Fibroblast of gingiva (primary cell): ENCODE measurements at regions not wholly inside any gene's neighbourhood (a gene's known extent, or its start where the extent isn't known, plus 50 kb on each side); places are given as distances from the start of the nearest gene placed in this dataset.
"Not testable (repeated sequence)": the region's sequence is repeated elsewhere in the genome, so short reads cannot be mapped to it uniquely, and the experiment has no call there.

ENCODE experiments used
- DNase-seq: peaks from one replicate; pipeline ENCODE4 v3.0.0-alpha.2; 2011; ENCODE audit warnings: low read depth

DNA sequence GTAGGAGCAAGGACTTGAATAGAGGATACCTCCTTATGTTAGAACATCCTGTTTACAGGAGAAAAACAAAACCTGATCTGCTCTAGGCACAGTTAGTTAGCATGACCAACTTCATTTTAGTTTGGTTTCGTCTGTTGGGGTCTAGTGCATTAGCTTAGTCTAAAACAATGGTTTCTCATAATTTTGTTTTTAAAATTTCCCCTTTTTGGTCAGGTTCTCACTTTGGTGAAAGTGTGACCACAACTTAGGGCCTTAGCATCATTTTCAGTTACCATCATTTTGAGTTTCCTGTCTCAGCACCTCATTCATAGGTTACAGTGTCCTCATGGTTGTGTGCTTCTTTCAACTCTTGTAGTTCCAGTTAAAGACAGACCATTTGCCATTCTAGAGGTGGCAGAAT, 1277.0 kb upstream of the SLC39A10 start:
- DNase-seq: no peak

DNA sequence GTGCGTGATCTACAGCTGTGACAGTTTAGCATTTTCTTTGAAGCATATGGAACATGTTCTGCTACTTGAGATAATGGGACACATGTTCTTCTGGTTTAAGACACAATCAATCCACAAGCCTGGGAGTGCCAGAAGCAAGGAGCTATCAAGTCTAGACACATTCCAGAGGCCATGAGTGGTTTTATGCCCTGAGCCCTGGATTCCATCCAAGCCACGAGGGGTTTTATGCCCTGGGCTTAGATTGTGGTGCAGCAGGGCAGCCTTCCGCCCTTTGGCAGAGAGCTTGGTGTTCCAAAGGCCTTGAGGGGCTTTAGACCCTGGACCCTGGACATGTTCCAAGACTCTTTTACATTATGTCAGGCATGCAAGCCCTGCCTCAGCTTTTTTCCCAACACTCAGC, 1289.6 kb upstream of the SLC39A10 start:
- DNase-seq: not testable (repeated sequence)

DNA sequence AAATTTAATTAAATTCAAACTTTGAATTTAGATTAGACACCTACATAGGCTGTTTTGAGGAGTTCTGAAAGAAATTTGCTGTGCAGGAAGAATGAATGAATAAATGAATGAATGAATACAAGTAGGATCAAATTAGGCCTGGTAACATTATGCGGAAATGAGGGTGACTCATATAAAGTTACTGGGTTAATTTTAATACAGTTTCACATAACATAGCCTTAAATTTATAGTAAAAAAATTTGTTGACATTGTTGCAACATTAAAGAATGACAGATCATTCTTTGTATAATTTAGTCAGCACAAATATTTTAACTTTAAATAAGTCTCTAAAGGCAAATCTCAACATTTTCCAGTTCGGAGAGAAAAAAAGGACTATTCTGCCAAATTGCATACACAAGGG, 1293.1 kb upstream of the SLC39A10 start:
- DNase-seq: no peak

DNA sequence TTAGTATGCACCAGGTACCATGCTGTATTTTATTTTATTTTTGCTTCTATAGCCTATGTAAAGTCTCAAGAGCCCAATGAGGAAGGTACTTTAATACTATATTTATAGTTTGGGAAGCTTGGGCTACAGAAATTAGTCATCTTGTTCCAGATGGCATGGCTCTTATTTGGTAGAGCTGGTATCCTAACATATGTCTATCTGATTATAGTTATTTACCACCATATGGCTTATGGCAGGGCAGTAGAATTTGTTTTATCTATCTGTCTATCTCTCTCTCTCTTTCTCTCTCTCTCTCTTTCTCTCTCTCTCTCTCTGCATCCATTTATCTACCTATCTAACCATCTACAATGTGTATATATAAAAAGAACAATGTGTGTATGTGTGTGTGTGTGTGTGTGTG, 1293.7 kb upstream of the SLC39A10 start:
- no peak for DNase-seq

DNA sequence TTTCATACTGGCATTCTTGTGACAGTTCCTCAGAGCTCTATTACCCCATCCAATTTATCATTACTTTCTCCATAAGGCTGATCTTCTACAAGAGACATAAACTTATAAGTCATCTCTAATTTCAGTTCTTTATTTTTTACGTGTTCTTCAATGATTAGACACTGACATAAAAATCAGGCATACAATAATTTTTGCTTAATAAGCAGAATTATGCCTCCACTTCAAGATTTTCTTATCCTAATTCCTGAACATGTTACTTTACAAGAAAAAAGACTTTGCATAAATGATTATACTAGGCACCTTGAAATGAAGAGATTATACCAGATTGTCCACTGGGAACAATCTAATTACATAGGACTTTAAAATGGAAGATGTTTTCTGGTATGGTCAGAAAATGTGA, 1304.5 kb upstream of the SLC39A10 start:
- no peak for DNase-seq

DNA sequence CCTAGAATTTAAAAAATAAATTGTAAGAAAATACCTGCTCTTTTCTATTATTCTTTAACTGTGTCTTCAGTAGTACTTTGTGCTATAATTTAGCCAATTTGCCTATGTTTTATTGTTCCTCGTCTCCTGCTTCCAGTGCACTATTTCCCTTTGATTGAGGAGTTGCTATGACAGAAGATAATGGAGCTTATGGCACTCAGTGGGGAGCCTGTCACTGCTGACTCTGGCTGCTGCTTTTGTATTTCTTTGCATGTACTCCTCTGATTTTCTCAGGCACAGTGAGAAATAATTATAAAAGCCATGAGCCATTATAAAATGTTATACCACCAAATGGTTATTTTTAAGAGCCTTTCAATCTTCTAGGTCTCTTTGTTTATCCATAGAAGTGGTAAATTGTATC, 1310.8 kb upstream of the SLC39A10 start:
- no peak for DNase-seq

DNA sequence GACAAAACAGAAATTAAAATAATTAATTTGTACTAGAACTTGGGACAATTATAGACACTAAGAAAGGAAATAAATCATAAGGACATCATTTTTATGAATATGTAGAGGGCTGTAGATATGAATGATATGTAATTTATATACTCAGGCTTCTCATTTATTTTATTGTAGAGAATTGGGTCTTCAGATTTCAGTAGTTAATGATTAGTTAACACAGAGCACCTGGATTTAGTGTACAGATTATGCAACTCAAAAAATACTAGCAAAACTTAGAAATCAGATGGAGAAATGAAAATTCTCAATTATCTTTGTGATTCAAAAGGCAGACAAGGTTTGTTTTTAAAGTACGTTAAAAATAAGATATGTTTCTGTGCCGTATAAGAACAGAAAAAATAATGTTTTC, 1311.7 kb upstream of the SLC39A10 start:
- DNase-seq: no peak

DNA sequence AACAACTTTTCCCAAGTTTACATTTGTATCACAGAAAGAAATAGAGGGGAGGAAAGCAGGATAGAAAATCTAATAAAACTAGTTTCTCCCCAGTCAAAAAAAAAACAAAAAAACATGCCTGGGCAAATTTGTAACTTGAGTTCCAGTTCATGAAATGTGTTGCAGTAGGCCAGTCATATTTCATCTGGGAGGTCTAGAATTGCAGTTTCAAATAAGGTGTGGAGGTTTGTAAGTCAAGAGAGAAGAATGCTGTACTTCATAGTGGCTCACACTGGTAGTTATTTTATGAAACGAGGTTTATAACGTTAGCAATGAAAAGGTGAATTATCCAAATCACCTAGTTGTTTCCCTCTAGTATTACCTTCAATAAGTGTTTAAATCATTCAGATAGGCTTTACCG, 1313.9 kb upstream of the SLC39A10 start:
- no peak for DNase-seq

DNA sequence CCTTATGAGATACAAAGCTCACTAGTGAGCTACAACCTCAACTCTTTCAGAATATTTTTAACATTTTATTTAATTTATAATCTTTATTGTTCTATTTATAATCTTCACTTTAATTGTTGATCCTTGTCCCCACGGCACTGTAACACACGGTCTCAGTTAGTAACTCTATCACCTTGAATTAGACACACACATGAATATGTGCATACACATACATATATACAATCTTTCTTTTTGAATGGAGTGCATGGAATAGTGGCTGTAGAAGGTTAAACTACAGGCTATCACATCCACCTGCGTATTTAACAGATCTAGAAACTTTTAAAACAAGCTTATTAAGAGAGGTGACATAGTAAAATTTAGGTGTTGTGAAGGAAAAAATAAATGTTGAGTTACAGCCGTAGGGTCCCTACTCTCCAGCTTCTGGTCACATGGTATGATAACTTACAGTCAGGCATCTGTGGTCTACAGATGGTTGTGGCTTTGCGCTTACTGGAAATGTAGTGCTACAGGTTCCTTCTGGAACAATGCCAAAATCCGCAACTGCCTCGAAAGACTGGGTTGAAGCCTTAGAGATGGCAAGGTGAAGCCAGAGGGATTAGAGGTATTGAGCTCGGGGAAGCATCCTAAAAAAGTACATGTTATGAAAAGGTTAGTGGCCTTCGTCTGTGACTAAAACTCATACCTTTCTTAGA, 1324.1 kb upstream of the SLC39A10 start:
- DNase-seq: no peak

DNA sequence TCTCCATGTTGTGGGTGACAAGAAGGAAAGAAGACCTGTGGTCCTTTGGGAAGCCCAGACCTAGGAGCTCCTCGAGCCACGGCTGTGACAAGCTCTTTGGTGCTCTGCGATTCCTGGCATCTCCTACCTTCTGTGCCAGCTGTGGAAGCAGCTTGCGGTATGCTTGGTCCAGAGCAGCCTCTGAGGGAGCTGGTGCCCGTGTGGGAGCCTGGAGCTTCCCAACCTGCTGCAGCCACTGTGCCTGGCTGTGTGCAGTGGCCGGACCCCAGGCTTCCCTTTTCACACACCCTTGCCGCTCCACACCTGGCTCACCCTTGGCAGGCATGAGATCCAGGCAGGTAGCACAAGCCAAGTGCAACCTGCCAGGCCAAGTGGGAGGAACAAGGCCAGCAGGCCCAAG, 1328.6 kb upstream of the SLC39A10 start:
- no peak for DNase-seq

DNA sequence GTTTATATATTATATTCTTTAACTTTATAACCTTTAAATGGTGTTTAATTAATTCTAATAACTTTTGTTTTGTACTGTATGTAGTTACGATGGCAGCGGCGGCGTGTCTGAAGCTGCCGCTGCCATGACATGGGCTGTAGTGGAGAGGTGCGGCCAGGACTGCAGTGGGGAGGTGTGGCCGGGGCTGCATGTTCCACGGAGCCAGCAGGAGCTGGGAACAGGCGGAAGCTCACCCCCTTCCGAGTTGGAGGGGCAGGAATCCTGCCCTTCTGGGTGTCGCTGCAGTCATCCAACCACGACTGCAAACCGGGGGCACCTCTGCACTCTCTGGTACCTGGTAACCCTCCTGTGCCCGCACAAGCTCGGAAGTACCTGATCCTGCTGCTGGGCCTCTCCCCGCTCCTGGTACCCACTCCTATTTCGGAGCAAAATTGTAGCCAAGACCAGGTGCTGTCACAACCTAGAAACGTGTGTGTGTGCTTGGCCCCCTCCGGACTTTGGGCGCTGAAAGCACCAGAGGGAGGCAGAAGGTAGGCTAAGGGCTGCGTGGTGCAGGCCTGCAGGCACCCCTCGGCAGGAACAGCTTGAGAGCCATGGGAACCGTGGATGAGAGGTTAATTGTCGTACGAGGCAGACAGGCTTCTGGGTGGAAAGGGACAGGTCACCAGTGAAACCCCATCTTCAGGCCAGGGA, 1329.7 kb upstream of the SLC39A10 start:
- no peak for DNase-seq

DNA sequence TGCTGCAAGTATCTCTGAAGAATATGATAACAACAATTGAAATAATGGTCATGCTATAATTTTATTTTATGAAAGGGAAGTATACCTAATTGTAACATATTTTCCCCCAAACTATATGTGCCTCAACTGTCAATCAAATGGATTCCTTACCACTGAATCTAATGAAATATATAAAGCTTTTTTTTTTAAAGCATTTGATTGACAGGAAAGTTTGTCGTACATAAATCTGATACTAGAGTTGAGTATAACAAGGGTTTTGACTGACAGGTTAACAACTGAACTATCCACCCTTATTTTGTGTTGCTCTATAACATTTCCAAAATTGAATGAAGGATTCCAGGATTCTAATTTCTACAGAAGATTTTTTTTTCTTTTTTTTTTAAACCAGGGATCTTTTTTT, 1333.3 kb upstream of the SLC39A10 start:
- no peak for DNase-seq

DNA sequence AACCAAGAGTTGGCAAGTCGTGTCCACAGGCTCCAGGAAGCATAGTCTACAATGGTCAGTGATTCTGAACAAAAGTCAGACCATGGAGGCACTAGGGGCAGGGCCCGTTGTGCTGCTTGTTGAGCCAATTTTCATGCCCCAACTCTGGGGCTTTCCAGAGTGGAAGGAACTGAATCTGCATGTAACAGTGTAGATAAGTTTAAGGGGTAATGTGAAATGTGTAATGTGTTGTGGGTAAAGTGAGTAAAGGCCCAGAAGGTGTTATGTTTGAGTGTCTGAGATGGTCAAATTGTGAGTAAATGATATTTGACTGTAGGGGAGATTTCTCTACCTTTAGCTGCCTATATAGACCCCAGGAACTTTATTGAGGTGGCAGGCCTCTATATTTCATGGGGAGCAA, 1336.5 kb upstream of the SLC39A10 start:
- no peak for DNase-seq

DNA sequence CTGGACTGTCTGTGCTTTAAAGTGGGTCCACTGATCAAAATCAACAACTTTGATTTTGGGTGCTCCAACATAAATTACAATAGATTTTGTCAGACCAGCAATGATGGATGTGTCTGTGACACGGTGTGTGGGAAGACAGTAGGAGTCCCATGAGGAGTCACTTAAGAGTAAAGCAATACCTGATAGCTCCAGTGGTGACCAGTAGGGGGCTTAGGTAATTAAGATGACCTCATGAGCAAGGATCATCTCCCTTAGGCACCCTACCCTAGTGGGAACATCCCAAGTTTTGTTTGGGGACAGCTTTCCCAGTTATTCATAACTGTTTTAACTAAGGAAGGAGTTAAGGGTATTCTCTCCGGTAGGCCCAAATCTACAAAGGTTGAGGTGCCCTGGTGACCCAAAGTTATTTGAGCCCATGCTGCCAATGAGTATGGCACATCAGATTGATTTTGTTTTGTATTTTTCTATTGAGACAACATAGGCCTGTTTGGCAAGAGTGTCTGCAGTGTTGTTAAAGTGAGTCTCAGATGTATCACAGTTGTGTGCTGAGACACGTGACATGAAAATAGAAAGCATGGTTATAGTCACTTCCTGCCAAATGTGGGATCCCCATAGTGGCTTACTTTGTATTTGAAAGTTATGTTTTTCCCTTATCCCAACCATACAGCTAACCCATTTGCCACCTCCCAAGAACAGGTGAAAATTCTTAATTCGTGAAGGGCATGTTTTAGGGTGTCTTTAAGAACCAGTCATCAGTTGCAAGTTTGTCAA, 1337.6 kb upstream of the SLC39A10 start:
- DNase-seq: no peak

DNA sequence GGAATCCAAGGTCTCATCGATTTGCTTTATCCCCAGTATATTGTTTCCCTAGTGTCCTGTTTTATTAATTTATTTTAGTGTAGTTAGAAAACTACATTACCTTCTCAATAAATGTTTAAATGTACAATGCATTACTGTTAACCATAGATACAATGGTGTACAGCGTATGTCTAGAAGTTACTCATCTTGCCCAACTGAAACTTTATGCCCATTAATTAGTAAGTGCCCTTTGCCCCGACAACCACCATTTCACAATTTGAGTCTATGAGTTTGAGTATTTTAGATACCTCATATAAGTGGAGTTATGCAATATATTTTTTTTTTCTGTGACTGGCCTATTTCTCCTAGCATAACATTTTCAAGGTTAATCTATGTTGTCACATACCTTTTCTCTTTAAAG, 1343.0 kb upstream of the SLC39A10 start:
- DNase-seq: no peak

DNA sequence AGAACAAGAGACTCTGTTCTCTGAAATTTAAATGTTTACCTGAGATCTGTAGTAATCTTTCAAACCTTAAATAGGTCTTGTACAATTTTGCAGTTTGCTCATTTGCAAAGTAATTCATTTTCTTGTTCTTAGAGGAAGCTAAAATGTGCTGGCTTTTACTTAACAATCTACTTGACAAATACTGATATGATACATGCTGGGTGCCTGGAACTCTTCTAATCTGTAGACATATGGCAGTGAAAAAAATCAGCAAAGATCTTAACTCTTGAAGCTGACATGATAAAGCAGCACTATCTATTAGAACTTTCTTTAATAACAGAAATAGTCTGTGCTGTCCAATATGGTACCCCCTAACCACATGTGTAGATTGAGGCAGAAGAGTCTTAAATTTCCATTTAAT, 1352.8 kb upstream of the SLC39A10 start:
- no peak for DNase-seq

DNA sequence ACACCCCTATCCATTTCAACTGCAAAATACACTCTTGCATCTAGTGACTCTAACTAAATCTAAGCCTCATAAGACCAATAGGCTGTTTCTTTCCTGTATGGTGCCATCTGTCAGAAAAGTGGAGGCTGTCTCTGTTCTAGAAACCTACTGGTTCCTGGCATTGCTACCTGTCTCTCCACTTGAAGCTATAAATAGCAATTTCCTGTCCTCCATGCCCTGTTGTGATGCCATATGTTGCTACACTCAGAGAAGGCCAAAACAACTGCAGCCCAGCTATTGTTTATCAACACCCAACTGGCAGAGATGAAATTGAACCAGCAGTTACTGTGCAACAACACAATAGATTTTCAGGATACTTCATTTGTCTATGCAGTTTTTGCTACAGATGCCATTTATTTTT, 1355.1 kb upstream of the SLC39A10 start:
- no peak for DNase-seq

DNA sequence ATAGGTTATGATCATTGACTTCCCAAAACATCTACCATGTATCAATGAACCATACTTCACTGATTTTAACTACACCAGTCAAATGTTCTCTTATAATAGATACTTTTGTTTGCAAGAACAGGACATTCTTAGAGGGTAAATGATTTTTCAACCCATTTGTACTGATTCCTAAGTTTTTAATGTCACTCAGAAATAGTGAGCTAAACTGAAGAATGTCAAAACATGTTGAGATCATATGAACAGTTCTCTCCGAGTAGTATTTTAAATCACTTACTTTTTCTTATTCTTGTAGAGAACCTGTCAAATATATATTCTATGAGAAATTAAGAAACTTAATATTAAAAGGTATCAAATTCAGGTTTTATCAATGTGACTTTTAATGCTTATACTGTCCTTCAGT, 1362.9 kb upstream of the SLC39A10 start:
- no peak for DNase-seq

DNA sequence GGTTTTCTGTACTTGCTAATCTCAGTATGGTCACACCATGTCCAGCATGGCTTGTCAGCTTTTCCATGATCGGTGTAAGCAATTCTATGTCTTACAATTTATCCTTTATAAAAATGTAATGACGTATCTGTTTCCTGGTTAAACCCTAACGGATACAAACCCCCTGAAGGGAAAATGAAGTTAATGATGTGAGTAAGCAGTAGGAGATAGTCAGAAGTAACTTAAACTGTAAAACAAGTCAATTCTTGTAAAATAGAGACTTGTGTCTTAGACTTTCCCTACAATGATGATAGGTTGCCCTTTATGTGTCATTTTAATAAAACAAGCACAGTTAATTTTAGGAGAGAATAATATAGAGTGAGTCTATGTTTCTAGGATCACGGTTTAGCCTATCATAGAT, 1365.9 kb upstream of the SLC39A10 start:
- DNase-seq: no peak

DNA sequence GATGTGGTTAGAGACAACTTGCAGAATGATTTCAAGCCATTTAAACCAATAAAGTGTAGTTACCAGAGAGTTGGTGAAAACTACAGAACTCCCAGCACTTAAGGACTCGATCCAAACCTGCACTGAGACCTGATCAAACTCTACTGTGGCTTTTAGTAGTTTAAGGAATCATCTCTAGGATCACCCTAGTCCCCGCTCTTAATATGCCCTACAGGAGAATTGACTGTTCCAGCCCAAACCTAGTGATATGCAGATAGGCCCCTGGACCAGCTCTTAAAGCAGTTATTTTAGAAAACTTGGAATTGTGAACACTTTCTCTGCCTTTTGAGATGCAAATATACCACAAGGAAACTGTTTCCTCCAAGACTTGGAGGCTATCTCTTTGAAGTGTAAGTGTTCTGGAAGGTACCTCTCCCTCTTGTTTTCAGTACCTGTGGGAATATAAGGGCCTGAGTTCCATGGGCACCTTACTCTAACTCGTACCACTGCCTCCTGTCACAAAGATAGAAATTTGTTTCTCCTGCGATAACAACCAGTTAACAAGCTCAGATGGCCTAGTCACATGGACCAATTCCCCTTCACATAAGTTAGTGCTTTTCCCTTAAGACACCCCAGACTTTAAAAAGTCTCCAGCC, 1367.2 kb upstream of the SLC39A10 start:
- no peak for DNase-seq

DNA sequence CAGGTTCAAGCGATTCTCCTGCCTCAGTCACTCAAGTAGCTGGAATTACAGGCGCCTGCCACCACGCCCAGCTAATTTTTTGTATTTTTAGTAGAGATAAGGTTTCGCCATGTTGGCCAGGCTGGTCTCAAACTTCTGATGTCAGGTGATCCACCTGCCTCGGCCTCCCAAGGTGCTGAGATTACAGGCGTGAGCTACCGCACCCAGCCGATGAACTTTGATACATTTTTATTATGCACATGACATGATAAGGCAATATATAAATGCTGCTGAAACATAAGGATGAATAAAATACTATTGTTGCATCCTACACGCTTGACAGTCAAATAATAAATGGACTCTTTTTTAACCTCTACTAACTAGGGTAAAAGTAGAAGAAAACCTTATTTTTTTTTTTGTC, 1380.4 kb upstream of the SLC39A10 start:
- DNase-seq: not testable (repeated sequence)

DNA sequence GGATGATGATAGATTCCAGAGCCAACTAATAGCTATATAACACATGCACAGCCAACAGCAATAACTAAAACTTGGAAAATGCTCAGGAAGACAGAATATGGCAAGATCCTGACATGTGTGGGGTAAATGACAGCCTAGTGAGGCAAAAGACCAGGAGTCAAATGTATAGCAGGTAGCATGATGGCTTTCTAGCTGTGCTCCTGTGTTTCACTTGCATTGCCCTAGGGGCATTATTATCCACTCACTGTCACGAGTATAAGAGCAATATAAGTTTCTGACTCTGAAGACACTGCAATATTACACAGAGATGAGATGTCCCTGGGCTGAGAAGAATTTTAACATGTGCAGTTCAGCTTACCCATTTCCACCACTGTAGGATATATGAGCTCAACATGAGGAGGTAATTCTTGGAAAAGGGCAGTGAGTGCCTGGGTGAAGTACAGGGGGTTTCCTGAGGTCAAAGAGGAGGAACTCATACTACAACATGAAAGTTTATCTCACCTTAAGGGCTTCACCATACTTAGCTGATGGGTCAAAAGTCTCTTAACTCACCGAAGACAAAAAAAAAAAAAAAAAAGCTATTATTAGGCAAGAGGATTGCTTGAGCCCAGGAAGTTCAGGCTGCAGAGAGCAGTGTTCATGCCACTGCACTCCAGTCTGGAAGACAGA, 1385.6 kb upstream of the SLC39A10 start:
- DNase-seq: no peak
